Globus pallidus (tissue), 1 donor: ENCODE measurements at regions not wholly inside any gene's neighbourhood (a gene's known extent, or its start where the extent isn't known, plus 50 kb on each side); places are given as distances from the start of the nearest gene placed in this dataset.
"Not testable (repeated sequence)": the region's sequence is repeated elsewhere in the genome, so short reads cannot be mapped to it uniquely, and the experiment has no call there.

Source experiments
- DNase-seq: peaks from one replicate; pipeline ENCODE4 v3.0.0-alpha.2; 2015; ENCODE audit warnings: low spot score

DNA sequence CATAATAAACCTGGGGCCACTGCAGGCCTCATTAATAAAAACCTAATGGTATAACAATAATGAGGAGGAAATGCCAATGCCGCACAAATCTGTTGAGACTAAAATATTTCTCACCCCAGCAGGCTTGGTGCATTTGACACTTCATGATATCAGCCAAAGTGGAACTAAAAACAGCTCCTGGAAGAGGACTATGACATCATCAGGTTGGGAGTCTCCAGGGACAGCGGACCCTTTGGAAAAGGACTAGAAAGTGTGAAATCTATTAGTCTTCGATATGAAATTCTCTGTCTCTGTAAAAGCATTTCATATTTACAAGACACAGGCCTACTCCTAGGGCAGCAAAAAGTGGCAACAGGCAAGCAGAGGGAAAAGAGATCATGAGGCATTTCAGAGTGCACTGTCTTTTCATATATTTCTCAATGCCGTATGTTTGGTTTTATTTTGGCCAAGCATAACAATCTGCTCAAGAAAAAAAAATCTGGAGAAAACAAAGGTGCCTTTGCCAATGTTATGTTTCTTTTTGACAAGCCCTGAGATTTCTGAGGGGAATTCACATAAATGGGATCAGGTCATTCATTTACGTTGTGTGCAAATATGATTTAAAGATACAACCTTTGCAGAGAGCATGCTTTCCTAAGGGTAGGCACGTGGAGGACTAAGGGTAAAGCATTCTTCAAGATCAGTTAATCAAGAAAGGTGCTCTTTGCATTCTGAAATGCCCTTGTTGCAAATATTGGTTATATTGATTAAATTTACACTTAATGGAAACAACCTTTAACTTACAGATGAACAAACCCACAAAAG is 580.9 kb upstream of the TMEFF2 start:
- no peak for DNase-seq

DNA sequence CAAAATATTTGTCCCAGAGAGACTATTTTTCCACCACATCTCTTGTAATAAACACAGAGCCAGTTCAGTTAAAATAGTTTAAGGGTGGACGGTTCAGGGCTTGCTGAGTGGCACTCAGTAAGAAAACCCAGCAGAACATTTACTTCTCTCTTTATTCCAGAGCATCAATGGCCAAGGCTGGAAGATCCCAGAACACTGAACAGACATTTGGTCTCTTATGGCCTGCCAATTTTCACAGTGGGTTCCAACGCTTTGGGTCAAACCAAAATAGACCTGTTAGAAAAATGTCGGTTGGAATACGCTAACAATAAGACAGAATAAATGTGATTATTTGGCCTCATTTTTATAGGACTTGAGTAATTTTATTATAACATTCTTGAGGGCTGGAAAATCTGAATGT is 580.3 kb upstream of the TMEFF2 start:
- no peak for DNase-seq

DNA sequence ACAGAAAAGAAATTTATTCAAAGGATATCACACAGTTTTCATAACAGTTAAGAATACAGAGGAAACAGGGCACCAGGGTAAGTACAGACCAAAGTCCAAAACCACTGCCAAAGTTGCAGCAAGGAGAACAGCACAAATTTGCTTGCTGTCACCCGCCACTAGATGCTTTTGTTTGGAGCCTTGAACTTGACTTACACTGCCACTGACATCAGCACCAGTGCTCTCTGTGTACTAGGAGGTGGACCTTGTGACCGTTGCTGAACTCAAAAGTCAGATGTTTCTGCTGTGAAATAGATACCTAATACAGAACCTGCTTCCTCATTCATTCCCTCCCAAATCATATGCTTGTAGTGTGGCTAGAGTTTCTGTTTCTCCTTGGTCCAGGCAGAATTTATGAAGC is 578.3 kb upstream of the TMEFF2 start:
- no peak for DNase-seq

DNA sequence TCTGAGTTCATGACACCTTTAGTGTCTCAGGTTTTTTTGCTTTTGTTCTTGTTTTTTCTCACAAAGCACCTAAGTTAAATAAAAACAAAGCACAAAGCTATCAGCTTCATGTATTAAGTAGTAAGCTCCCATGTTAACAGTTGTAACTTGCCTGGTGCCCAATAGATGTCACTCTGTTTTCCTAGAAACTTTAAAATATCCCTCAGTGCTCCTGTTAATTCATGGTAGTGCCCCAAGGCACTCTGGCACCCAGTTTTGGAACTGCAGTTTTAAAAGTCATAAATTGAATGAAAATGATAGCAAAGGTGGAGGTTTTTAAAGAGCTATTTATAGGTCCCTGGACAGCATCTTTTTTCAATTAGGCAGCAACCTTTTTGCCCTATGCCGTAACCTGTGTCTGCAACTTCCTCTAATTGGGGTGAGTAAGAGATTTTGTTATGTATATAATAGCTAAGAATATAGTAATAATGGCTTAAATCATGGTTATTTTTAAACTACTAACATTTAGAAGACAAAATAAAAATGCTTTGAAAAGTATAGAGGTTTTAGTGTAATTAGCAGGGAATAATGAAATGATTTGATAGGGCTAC is 555.0 kb upstream of the TMEFF2 start:
- DNase-seq = no peak

DNA sequence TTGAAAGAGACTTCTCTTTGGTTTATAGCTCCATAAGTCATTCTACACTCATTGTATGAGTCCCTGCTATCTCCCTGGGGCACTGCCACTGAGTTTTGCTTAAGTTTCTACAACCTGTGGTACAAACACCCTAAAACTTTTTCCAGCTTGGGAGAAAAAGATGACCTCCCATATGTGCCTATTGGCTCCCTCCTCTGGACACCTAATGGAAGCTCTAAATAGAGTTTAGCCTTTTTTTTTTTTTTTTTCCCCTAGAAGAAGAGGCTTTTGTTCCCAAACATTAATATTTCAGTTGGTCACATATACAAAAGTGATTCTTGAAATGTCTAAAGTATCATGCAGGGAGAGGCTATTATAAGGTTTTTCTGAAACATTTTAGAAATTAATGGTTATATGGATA is 547.2 kb upstream of the TMEFF2 start:
- no peak for DNase-seq

DNA sequence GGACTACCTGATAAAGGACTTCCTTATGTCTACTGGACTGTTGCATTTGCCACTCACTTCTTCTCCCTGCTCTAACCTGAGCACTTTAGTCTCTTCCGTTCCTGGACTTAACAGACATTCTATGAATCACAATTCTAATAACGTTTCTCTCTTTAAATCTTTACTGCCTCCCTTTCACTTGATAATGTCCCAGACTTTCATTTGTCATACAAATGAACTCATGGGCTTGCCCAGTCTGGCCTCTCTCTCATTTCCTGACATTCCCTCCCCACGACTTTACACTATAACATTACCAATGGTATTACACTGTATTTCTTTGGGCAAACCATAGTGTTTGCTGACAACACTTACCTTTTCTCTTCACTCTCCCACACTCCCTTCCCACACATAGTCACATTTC is 540.7 kb upstream of the TMEFF2 start:
- DNase-seq = no peak

DNA sequence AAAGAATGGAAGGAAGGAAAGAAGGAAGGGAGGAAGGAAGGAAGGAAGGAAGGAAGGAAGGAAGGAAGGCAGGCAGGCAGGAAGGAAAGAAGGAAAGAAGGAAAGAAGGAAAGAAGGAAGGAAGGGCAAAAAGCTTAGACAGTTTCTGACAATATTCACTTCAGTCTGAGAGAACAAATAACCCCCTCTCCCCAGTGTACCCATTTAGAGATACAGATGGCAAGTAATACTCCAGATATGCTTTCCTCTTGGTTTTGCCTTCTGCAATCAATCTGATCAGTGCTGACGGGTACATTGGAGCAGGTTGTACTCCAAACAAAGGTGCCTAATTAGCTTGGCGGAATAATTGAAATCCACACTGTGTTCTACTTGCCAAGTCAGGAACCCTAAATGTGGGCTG is 534.6 kb upstream of the TMEFF2 start:
- DNase-seq = no peak

DNA sequence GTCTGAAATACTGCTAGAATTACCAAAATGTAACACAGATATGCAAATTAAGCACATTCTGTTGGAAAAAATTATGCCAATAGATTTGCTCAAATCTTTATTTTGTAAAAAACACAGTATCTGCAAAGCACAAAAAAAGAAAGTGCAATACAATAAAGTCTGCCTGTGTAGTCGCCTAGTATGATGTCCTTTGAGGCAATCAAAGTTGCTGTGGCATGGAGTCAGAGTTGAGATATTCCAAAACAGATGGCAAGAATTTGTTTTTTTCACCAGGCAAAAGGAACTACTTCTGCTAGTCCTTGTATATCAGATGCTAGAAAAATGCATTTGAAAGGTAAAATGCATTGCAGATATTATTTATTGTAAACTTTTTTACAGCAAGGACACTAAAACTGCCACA is 531.3 kb upstream of the TMEFF2 start:
- DNase-seq = no peak

DNA sequence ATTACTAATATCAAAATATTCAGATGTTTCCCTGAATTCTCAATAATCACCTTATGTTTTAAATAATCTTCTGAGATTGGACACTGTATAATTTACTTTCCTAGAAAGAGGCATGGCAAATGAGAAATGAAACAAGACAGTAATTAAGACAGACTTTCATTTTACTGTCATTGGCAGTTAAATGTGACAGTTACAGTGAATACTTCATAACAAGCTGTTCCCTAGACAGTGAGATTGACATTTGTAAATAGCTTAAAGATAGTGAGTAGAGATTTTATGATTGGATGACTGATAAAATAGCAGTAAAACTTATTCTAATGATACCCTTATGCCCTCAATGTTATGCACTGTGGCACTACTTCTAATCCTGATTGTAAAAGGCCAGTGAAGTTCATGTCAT is 524.9 kb upstream of the TMEFF2 start:
- DNase-seq = no peak

DNA sequence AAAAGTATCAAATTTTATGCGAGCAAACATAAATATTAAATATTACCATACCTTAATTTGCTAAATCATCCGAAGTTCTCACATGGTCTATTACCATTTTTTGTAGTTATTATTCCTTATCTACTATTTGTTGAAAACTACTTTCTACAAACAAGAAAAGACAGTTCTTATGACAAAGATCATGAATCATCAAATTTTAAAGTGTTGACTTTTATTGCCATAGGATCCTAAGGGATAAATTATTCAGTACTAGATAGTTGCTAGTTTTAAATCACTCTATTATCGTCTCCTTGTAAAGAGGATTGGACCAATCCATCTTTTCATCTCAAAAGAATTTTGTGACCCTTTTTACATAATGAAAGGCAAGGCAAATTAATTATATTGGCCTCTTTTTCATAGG is 523.6 kb upstream of the TMEFF2 start:
- DNase-seq = no peak

DNA sequence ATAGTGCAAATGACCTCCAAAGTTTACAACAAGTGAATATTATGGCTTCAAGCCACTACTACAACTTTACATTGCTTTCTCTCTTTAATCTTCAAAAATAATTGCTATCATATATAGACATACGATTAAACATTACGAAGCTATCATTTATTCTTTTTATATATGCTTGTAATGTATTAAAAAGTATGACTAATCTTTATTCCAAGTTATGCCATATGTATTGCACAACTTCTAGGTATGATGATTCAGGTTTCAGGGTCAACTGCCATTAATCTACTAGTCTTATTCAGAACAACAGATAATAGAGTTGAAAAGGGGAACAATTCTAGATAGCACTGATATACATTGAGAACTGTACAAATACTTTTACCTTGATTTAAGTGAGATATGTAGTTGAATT is 506.2 kb upstream of the TMEFF2 start:
- DNase-seq = no peak

DNA sequence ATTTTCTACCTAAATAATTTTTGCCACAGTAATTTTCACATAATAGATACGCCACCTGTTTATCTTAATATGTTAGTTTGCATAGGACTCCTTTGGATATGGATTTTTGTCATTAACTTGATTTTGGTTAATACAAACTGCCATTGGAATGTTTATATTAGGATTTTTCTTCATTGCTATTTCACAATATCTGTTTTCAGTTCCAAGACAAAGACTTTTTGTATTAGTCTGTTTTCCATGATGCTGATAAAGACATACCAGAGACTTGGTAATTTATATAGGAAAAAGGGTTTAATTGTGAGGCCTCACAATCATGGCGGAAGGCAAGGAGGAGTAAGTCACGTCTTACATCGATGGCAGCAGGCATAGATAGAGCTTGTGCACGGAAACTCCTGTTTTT is 503.1 kb upstream of the TMEFF2 start:
- DNase-seq = no peak

DNA sequence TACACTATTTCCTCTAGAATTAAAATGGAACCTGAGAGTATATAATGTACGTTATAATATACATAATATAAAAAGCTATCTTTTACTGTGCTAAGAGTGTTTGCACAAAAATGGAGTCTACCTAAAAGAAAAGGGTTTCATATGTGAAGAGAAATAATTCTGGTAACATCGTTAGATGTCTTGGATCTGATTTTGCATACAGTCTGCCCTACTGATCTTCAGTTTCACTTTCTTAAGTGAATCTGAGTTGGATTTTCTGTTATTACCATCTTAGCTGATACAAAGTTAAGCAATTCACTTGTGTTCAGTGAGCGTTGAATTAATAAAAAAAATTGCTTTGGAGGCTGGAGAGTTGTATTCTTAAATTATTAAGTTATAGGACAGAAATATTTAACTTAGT is 502.1 kb upstream of the TMEFF2 start:
- no peak for DNase-seq

DNA sequence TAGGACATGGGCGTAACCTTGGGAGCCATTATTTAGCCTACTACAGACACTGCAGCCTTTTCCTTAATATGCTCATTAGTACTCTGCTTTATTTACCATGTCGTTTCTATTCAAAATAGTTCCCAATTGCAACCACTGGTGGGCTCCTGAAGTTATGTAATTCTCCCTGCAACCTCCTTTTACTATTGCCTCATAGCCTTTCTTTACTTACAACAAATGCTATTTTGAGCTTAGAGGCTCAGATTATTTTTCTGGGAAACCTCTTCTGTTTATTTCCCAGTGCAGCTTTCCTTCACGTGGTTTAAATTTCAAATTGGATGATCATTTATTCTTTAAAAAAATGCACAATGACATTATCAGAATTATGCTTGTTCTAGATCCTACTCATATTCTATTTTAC is 492.3 kb upstream of the TMEFF2 start:
- DNase-seq = no peak

DNA sequence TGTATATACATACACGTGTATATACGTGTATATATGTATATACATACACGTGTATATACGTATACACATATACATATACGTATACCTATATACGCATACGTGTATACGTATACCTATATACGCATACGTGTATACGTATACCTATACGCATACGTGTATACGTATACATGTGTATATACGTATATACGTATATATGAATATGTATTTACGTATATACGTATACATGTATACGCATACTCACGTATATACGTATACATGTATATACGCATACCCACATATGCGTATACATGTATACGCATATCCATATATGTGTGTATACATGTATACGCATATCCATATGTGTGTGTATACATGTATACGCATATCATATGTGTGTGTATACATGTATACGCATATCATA is 487.8 kb upstream of the TMEFF2 start:
- not testable (repeated sequence) for DNase-seq

DNA sequence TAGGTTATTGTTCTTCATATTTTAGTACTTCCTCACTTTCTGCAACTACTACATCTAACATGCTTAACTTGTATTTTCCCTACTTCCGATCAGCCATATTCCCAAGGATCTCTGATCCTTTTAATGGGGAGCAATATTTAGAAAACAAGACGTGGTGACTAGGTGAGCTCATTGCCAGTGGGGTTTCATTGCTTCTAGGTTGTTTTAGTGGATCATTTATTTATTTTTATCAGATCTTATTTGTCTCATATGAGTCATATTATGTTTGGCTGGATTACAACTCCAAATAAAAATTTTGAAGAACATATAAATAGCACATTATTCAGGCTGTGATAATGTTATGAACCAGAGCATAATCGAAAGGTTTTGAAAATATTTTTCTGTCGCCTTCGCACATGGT is 480.9 kb upstream of the TMEFF2 start:
- no peak for DNase-seq

DNA sequence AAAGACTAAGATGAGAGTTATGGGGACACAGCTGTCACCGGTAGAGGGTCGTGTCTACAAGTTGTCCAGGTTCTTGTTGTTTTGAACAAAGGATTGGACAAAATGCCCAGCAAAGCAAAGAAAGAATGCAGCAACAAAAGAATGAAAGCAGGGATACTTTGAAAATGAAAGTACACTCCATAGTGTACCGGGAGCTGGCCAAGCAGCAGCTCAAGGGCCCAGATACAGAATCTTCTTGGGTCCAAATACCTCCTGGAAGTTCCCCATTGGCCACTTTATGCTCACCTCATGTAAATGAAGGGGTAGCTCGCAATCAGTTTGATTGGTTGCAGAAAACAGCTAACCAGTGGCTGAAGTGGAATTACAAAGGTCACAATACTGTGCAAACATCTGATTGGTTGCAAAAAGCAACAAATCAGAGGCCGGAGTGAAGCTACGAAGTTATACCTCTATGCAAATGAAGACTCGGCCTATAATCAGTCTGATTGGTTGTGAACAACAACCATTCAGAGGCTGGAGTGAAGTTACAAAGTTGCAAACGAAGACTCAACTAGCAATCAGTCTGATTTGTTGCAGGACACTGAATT is 474.9 kb upstream of the TMEFF2 start:
- no peak for DNase-seq

DNA sequence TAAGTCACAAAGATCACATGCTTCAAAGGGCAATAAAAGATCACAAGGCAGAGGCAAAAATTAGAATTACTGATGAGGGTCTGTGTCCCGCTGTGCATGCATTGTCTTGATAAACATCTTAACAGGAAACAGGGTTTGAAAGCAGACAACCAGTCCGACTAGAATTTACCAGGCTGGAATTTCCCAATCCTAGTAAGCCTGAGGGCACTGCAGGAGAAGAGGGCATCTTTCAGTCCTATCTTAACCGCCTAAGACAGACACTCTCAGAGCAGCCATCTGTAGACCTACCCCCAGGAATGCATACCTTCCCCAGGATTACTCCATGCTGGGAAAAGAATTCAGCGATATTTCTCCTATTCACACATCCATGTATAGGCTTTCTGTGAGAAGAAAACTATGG is 465.8 kb upstream of the TMEFF2 start:
- not testable (repeated sequence) for DNase-seq

DNA sequence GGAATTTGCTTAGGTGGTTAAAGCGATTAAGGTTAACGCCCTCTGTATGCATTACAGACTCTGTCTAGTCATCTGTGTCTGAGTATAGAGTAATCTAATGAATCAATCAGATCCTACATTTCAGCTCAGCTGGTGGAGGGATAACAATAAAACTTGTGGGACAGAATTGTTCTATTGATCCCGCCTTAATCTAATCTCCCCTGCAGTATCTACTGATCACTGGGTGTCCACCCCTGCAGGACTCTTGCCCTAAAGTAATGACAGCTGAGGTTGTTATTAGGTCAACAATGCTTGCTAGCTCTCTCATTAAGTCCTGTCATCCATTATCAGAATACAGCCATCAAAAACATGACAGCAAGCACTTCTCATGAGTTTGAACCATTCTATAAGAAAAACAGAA is 462.6 kb upstream of the TMEFF2 start:
- no peak for DNase-seq

DNA sequence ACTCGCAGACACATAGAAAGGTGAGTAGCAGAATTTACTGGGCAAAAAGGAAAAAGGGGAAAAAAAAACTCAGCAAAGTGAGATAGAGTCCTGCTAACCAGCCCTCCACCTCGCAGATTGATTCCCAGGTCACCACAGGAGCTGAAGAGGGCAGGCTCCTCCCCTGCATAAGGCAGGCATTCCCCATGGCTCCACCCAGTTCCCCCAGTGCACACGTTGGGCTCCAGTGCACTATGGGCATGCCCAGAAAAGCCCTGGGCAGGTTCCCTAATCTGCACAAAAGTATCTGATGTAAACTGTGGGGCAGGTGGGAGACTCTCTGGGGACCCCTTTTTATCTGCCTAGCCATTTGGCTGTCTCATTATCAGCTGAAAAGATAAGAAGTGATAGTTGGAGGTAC is 461.2 kb upstream of the TMEFF2 start:
- no peak for DNase-seq

DNA sequence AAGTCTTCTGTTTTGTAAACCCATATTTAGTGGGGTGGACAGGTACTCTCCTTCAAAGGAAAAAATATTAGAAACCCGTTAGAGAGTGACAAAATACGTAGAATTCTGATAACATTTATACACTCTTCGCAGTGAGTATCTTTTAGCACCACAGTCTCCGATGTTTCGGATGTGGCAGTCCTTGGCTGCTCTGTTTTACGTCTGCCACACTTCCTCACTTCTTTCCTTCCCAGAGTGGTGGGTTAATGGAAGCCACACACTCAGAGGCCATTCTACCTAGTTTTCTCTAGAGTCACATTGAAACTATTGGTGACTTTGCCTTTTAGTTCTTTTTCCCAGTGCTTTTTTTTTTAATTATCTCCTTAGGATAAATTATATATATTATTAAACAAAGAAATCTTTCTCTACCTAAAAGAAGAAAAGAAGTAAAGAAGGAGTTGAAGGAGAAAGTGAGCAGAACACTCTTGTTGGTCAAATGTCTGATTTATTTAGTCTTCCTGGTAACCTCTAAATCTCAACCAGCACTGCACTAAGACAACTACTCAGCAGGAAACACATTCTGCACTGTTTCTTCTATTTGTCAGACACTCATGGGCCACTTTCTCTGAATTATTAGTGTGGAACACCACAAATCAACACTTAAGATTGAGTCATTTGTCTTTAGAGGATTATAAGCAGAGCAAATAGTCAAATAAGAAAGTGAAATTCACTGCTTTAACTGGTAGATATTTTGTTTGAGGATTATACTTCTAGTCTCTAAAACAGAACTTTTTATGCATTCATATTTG is 451.3 kb upstream of the TMEFF2 start:
- no peak for DNase-seq

DNA sequence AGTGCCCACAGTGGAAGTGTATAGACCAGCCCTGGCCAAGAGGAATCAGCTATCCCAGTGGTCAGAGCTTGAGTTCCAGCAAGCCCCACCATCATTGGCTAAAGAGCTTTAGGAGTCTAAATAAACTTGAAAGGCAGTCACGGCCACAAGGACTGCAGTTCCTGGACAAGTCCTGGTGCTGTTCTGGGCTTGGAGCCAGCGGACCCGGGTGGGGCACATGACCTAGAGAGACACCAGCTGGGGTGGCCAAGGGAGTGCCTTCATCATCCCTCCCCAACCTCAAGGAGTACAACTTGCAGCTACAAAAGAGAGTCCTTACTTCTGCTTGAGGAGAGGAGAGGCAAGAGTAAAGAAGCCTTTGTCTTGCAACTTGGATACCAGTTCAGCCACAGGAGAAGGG is 439.8 kb upstream of the TMEFF2 start:
- no peak for DNase-seq

DNA sequence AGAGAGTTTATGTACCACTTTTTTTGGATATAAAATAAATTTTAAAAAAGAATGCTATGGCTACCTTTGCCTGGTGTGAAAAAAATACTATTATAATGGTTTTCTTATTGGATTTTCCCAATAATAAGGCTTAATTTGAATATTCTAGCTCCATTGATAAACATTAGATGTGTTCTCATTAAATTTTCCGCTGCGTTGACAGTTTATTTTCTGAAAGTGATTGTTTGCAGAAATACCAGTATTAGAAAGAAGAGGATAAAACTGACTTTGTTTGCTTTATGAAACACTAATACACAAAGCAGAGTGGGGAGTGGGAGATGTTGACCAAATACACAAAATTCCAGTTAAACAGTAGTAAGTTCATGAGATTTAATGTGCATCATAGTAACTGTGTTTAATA is 433.3 kb upstream of the TMEFF2 start:
- DNase-seq = no peak
